22Rv1 (cell line): ENCODE measurements at regions not wholly inside any gene's neighbourhood (a gene's known extent, or its start where the extent isn't known, plus 50 kb on each side); places are given as distances from the start of the nearest gene placed in this dataset.

Source experiments
- ZFX ChIP-seq: fragments of 450-650 bp; IDR thresholded peaks from 2 replicates; pipeline ENCODE4 v1.6.1; 2017; ENCODE audit warnings: antibody characterized with exemption, borderline replicate concordance
- TF ChIP-seq, protein P1 (sequence below): fragments of 450-650 bp; IDR thresholded peaks from 2 replicates; pipeline ENCODE4 v1.5.1; 2017; ENCODE audit warnings: mild to moderate bottlenecking

GRCh38 chr15:66908744-66909095, 156.7 kb upstream of the SMAD3 start:
- TF ChIP-seq, protein P1, sequence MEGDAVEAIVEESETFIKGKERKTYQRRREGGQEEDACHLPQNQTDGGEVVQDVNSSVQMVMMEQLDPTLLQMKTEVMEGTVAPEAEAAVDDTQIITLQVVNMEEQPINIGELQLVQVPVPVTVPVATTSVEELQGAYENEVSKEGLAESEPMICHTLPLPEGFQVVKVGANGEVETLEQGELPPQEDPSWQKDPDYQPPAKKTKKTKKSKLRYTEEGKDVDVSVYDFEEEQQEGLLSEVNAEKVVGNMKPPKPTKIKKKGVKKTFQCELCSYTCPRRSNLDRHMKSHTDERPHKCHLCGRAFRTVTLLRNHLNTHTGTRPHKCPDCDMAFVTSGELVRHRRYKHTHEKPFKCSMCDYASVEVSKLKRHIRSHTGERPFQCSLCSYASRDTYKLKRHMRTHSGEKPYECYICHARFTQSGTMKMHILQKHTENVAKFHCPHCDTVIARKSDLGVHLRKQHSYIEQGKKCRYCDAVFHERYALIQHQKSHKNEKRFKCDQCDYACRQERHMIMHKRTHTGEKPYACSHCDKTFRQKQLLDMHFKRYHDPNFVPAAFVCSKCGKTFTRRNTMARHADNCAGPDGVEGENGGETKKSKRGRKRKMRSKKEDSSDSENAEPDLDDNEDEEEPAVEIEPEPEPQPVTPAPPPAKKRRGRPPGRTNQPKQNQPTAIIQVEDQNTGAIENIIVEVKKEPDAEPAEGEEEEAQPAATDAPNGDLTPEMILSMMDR, result no peak
- TF ChIP-seq ZFX, result no peak
